ENCODE measurements at regions not wholly inside any gene's neighbourhood (a gene's known extent, or its start where the extent isn't known, plus 50 kb on each side); places are given as distances from the start of the nearest gene placed in this dataset.

DNA sequence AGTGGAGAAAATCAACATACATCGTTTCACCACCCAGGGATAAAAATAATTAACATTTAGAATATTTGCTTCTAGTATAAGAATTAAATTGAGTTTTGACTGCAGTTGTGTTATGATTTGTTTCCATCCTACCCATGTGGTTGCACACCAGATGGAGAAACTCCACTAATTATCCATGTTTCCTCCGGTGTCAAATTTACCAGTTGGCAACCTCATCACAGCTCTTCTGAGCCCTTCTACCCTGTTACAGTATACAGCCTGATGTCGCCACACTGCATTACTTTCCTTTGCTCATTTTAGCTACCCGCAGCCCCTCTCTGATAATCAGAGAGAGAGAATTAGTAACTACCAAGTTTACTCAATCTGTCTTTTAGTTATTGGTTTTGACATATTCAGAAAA, 411.2 kb downstream of the DTHD1 start:
- no peaks in the 10 kb centered on the region for H3K36me3 ChIP-seq (replicated peaks in 1 of 2; ENCODE audit: control extremely low read depth in 1 of 2, control insufficient read depth in 1 of 2, extremely low read depth in 1 of 2, insufficient read depth in 2 of 2, low read length in 1 of 2)
- H3K4me1 Mint-ChIP-seq, result no peaks in the 10 kb centered on the region
- ChIA-PET POLR2A (no interaction called here), CTCF (no interaction called here)
- H3K27me3 Mint-ChIP-seq, result no peaks in the 10 kb centered on the region
- H3K9me3 Mint-ChIP-seq (ENCODE audit: insufficient read depth), result peaks cover 5% of the 10 kb centered on the region
- H3K27ac Mint-ChIP-seq, result no peak overlapping the region
- TF ChIP-seq CTCF (IDR thresholded peaks at IDR 0.05), result no peak
- TF ChIP-seq EZH2 (IDR thresholded peaks at IDR 0.05; ENCODE audit: borderline replicate concordance, insufficient read depth, low read depth, low read length, poor library complexity, severe bottlenecking), result no peak
- no peaks in the 10 kb centered on the region for H4K20me1 ChIP-seq (ENCODE audit: control insufficient read depth, insufficient read depth, low read length, poor library complexity, severe bottlenecking)
- H3K4me3 Mint-ChIP-seq, result no peak overlapping the region
- no peak overlapping the region for H2AFZ ChIP-seq (ENCODE audit: insufficient read depth, low read depth, low read length, poor library complexity, severe bottlenecking)
- H3K27me3 ChIP-seq (replicated peaks in 1 of 4; ENCODE audit: control extremely low read depth in 1 of 4, control insufficient read depth in 3 of 4, insufficient read depth in 4 of 4, low read length in 3 of 4), result no peaks in the 10 kb centered on the region
- no peak overlapping the region for H3K4me2 ChIP-seq (replicated peaks; ENCODE audit: low read depth, low read length, poor library complexity, severe bottlenecking)
- DNase-seq (no peak), ATAC-seq (ENCODE audit: low read depth) (no peak)
- no peak overlapping the region for H3K9ac ChIP-seq (ENCODE audit: low read length)
- WGBS (ENCODE audit: insufficient coverage), result 100% methylated on average over 1 of the region's 4 CpGs
- intact Hi-C loops (cut with micrococcal nuclease), result no loop called here
- H3K27ac ChIP-seq (ENCODE audit: low read length in 2 of 2), result no peak overlapping the region
- no peaks in the 10 kb centered on the region for H3K4me1 ChIP-seq (ENCODE audit: control insufficient read depth in 2 of 2, insufficient read depth in 2 of 2, low read length in 2 of 2)
- no peaks in the 10 kb centered on the region for H3K79me2 ChIP-seq (ENCODE audit: control insufficient read depth, insufficient read depth, low read length)
- no peak overlapping the region for H3K4me3 ChIP-seq (ENCODE audit: control extremely low read depth in 1 of 5, extremely low read depth in 1 of 5, insufficient read depth in 1 of 5, low read depth in 2 of 5, low read length in 4 of 5)
- H3K9me3 ChIP-seq (ENCODE audit: control extremely low read depth in 1 of 3, control insufficient read depth in 2 of 3, insufficient read depth in 1 of 3, low read length in 2 of 3), result no peaks in the 10 kb centered on the region

DNA sequence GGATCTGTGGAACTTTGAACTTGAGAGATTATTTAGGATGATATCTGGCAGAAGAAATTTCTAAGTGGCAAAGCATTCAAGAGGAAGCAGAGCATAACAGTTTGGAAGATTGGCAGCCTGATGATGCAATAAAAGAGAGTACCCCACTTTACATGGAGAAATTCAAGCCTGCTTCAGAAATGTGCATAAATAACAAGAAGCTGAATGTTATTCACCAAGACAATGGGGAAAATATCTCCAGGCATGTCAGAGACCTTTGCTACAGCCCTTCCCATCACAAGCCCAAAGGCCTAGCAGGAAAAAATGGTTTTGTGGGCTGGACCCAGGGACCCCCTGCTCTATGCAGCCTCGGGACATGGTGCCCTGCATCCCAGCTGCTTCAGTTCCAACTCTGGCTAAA, 420.8 kb downstream of the DTHD1 start:
- H3K27ac ChIP-seq (ENCODE audit: low read length in 2 of 2), result no peak overlapping the region
- no peaks in the 10 kb centered on the region for H3K27me3 ChIP-seq (replicated peaks in 1 of 4; ENCODE audit: control extremely low read depth in 1 of 4, control insufficient read depth in 3 of 4, insufficient read depth in 4 of 4, low read length in 3 of 4)
- H3K4me1 Mint-ChIP-seq, result no peaks in the 10 kb centered on the region
- TF ChIP-seq CTCF (IDR thresholded peaks at IDR 0.05), result no peak
- no peak for TF ChIP-seq EZH2 (IDR thresholded peaks at IDR 0.05; ENCODE audit: borderline replicate concordance, insufficient read depth, low read depth, low read length, poor library complexity, severe bottlenecking)
- no peak overlapping the region for H3K9ac ChIP-seq (ENCODE audit: low read length)
- no peaks in the 10 kb centered on the region for H3K79me2 ChIP-seq (ENCODE audit: control insufficient read depth, insufficient read depth, low read length)
- CTCF ChIA-PET, result no interaction called here
- no peak overlapping the region for H3K4me2 ChIP-seq (replicated peaks; ENCODE audit: low read depth, low read length, poor library complexity, severe bottlenecking)
- no peak overlapping the region for H2AFZ ChIP-seq (ENCODE audit: insufficient read depth, low read depth, low read length, poor library complexity, severe bottlenecking)
- H3K36me3 ChIP-seq (replicated peaks in 1 of 2; ENCODE audit: control extremely low read depth in 1 of 2, control insufficient read depth in 1 of 2, extremely low read depth in 1 of 2, insufficient read depth in 2 of 2, low read length in 1 of 2), result no peaks in the 10 kb centered on the region
- no peak overlapping the region for H3K27ac Mint-ChIP-seq
- no peaks in the 10 kb centered on the region for H4K20me1 ChIP-seq (ENCODE audit: control insufficient read depth, insufficient read depth, low read length, poor library complexity, severe bottlenecking)
- H3K9me3 Mint-ChIP-seq (ENCODE audit: insufficient read depth), result peaks cover 6% of the 10 kb centered on the region
- H3K4me1 ChIP-seq (ENCODE audit: control insufficient read depth in 2 of 2, insufficient read depth in 2 of 2, low read length in 2 of 2), result no peaks in the 10 kb centered on the region
- no peak overlapping the region for H3K4me3 ChIP-seq (ENCODE audit: control extremely low read depth in 1 of 5, extremely low read depth in 1 of 5, insufficient read depth in 1 of 5, low read depth in 2 of 5, low read length in 4 of 5)
- no peak overlapping the region for H3K4me3 Mint-ChIP-seq
- ATAC-seq (ENCODE audit: low read depth), result no peak
- H3K9me3 ChIP-seq (ENCODE audit: control extremely low read depth in 1 of 3, control insufficient read depth in 2 of 3, insufficient read depth in 1 of 3, low read length in 2 of 3), result peaks cover 0 to 5% (median 0%) of the 10 kb centered on the region in 3 donors
- DNase-seq, result no peak
- POLR2A ChIA-PET, result no interaction called here
- intact Hi-C loops (cut with micrococcal nuclease), result no loop called here
- no peaks in the 10 kb centered on the region for H3K27me3 Mint-ChIP-seq
- 67% methylated on average over 1 of the region's 1 CpG for WGBS (ENCODE audit: insufficient coverage)

All from B cell (primary cell).